ENCODE measurements at regions not wholly inside any gene's neighbourhood (a gene's known extent, or its start where the extent isn't known, plus 50 kb on each side); places are given as distances from the start of the nearest gene placed in this dataset.
"Not testable (repeated sequence)": the region's sequence is repeated elsewhere in the genome, so short reads cannot be mapped to it uniquely, and the experiment has no call there.

DNA sequence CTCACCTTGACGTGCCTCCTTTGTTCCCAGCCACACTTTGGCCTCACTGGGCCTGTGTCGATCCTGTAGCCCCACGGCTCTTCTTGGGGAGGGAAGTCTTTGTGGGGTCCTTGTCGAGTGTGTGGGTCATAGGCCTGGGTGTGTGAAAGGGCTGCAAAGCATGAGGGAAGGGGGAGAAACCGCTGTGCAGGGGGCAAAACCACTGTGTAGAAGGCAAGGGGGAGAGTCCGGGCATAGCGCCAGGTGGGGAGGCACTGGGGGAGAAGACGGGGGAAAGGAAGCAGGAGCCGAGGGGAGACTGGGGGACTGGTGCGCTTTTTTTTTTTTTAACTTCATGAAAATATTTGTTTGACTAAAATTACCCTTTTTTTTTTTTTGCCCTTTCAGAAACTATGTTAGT is 65.1 kb upstream of the RASD2 start:
- DNase-seq (ENCODE audit: extremely low read depth in 1 of 11, low read depth in 9 of 11, low spot score in 4 of 11), result no peak

GRCh38 chr22:35476341-35476740 is 64.3 kb upstream of the RASD2 start:
- DNase-seq (ENCODE audit: extremely low read depth in 1 of 11, low read depth in 9 of 11, low spot score in 4 of 11), result peak in 3 of 11 donors; percentile 35 to 50 (median 36)

DNA sequence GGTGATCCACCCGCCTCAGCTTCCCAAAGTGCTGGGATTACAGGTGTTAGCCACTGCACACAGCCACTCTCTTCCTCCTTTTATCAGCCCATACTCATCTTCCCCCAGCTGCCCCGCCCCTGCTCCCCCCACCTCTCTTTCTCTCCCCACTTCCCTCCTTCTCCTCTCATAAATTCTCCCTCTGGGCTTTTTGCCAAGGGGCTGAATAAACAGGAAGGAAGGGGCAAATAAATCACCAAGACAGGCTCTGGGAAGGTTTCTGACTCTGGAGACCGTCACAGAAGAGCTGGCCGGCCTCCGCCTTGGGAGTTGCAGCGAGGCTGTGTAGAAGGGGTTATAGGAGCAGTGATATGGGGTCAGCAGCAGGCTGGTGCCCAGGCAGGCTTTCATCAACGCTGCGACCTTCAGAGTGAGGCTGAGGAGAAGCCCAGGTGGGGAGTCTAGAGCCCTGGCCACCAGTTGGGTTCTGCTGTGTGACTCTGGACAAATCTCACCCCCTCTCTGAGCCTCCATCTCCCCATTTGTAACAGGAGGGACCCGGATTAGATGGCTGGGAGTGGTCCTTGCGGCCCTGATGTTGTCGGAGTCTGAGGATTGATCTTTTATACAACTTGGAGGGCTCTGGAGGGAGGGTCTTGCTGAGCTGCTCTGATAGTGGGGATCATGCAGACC is 62.6 kb upstream of the RASD2 start:
- DNase-seq (ENCODE audit: extremely low read depth in 1 of 11, low read depth in 9 of 11, low spot score in 4 of 11), result peak; percentile 81 to 97 (median 94)

GRCh38 chr22:35478633-35479107 is 62.0 kb upstream of the RASD2 start:
- DNase-seq (ENCODE audit: extremely low read depth in 1 of 11, low read depth in 9 of 11, low spot score in 4 of 11), result no peak

DNA sequence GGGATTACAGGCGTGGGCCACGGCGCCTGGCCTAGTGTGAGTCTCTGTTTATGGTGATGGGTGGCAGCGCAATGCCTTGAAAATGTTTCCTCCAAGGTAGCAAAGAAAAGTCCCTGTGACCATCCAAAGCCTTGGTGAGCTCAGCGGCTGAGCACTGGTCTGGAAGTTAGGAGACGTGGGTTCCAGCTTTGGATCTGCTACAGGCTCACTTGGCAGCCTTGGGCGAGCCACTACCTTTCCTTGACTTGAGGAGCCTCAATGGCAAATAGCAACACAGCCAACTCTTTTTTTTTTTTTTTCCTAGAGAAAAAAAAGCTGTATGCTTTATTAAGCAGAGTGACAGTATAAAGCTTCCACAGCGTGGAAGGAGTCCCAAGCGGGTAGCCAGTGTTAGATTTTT is 61.3 kb upstream of the RASD2 start:
- no peak for DNase-seq (ENCODE audit: extremely low read depth in 1 of 11, low read depth in 9 of 11, low spot score in 4 of 11)

- DNase-seq (ENCODE audit: extremely low read depth in 1 of 11, low read depth in 9 of 11, low spot score in 4 of 11), result no peak
These were observed 60.6 kb upstream of the RASD2 start for GRCh38 chr22:35479985-35480550.

DNA sequence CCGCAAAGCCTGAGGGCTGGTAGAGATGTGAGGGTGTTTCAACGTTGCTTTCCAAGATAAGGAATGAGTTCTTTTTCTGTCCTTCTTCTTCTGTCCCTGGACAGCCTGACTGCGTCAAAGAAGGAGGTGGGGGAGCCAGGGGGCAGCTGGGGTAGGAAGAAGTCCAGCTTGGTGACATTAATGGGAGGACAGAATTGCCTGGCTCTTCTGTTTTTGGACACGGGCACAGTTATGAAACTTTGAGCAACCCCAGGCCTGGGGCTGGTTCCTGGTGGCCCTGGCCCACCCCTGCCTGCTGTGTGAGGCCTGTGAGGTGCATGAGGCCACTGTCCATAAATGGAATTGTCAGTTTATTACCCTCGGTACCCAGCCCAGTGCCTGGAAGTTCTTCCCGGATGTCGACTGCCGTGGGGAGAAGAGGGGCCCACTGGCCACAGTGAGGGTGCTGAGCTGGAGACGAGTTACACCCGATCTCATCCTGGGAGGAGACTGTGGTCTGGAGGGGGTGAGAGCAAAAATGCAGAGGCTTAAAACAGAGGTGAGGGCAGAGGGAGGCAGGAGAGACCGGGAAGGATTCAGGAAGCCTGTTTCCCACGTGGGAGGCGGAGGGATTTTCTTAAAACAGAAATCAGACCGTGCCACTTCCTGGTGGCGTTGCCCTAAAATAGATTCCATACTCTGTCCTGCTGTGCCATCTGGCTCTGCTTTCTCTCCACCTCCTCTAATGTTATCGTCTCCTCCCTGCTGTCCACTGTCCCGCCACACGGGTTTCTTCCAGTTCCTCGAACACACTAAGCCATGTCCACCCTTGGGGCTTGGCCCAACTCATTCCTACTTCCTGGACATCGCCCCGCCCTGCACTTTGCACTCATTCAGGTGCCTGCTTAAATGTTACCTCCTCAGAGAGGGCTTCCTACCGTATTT is 59.7 kb upstream of the RASD2 start:
- DNase-seq (ENCODE audit: extremely low read depth in 1 of 11, low read depth in 9 of 11, low spot score in 4 of 11), result no peak

DNA sequence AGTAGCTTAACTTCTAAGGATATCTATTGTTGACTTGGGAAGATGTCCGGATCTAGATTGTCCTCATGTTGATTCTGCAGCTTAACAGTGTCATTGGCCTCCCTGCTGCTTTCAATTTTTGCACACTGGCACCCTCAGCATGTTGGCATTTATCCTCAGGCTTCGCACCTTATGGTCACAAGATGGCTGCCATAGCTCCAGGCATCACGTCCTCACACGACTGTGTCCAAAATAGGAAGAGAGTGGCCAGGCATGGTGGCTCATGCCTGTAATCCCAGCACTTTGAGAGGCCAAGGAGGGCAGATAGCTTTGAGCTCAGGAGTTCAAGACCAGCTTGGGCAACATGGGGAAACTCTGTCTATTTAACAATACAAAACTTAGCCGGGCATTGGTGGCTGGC is 58.3 kb upstream of the RASD2 start:
- DNase-seq (ENCODE audit: extremely low read depth in 1 of 11, low read depth in 9 of 11, low spot score in 4 of 11), result no peak

GRCh38 chr22:35482974-35483373 is 57.7 kb upstream of the RASD2 start:
- DNase-seq (ENCODE audit: extremely low read depth in 1 of 11, low read depth in 9 of 11, low spot score in 4 of 11), result no peak

DNA sequence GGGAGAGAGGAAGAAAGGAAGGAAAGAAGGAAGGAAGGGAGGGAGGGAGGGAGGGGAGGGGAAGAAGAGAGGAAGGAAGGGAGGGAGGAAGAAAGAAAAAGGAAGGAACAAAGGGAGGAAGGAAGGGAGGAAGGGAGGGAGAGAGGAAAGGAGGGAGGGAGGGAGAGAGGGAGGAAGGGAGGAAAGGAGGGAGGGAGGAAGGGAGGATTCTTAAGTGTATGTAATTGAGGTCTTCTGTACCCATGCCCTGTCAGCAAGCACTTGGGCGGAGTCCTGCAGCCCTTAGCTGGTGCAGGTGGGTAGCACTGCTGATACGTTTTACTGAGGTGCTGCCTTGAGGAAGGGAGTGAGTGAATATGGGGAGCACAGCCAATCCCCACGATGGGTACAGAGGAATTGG is 56.9 kb upstream of the RASD2 start:
- no peak for DNase-seq (ENCODE audit: extremely low read depth in 1 of 11, low read depth in 9 of 11, low spot score in 4 of 11)

GRCh38 chr22:35484651-35485556 is 55.7 kb upstream of the RASD2 start:
- no peak for DNase-seq (ENCODE audit: extremely low read depth in 1 of 11, low read depth in 9 of 11, low spot score in 4 of 11)

DNA sequence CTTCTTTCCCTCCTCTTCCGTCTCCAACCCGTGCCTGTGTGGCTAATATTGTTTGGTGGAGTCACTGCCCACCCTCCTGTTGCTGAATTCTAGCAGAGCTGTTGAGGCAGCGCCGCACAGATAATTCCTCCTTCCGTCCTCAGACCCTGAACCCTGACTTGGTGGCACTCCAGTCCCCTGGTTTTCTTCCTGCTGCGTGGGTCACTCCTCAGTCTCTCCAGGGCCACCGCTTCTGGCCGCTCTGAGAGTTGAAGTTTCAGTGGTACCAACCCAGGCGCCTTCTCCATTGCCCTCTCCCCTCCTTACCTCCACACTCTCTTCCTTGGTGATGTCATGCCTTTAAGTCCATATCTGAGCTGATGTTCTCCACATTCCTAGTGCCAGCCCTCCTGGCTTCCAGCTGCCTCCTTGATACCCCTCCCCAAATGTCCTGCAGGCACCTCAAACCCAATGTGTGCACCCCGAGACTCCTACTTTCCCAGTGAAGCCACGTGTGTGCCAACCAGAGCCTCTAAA is 54.5 kb upstream of the RASD2 start:
- DNase-seq (ENCODE audit: extremely low read depth in 1 of 11, low read depth in 9 of 11, low spot score in 4 of 11), result no peak

GRCh38 chr22:35487623-35488022 is 53.0 kb upstream of the RASD2 start:
- not testable (repeated sequence) for DNase-seq (ENCODE audit: extremely low read depth in 1 of 11, low read depth in 9 of 11, low spot score in 4 of 11)

DNA sequence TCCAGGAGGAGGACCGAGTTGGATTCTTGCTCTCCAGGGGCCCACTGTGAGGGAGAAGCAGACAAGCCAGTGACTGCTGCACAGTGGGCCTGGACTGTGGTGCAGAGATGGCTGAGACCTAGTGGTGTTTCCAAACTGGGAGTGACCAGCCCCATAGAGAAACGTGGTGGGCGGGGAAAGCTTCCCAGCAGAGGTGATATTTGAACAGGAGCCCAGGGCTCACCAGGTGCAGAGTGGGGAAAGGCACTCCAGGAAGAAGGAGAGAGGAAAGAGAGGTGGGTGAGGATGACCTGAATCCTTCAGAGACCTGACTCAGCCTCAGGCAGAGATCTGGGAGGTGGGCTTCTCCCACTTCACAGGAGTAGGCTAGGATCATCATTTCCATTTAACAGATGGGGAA is 52.1 kb upstream of the RASD2 start:
- DNase-seq (ENCODE audit: extremely low read depth in 1 of 11, low read depth in 9 of 11, low spot score in 4 of 11), result no peak

DNA sequence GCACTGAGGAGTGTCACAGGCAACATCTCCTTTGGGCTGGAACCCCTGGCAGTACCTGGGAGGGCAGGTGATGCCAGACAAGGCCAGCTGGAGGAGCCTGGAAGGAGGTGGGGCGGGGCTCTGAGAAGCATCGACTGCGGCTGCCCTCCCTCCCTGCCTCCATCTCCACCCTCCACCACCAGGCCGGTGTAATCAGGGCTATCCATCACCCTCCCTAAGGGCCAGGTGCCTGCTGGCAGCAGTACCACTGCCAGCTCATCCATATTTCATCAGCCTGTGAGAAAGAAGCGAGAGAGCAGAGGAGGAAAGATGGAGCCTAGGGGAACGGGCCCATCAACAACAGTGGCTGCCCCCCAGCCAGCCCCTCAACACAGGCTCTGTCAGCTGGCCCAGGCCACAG is 51.4 kb upstream of the RASD2 start:
- DNase-seq (ENCODE audit: extremely low read depth in 1 of 11, low read depth in 9 of 11, low spot score in 4 of 11), result no peak

All from renal cortex interstitium (tissue), 11 donors.